Prostate gland (tissue), 2 donors: ENCODE measurements at regions not wholly inside any gene's neighbourhood (a gene's known extent, or its start where the extent isn't known, plus 50 kb on each side); places are given as distances from the start of the nearest gene placed in this dataset.

Source experiments
- CTCF ChIP-seq, 4 experiments: fragments of 200-600 bp in 2 of 4; fragments of 450-650 bp in 2 of 4; sonication (generic) in 2 of 4; IDR thresholded peaks; 1 replicate in 3 of 4; 2 replicates in 1 of 4; pipeline ENCODE4 v1.5.1; 2016 to 2019; ENCODE audit warnings: antibody characterized with exemption in 4 of 4, mild to moderate bottlenecking in 2 of 4, moderate library complexity in 2 of 4
- POLR2A ChIP-seq: fragments of 450-650 bp; IDR thresholded peaks from one replicate; pipeline ENCODE4 v1.6.1; 2016; ENCODE audit warnings: antibody characterized with exemption, mild to moderate bottlenecking

GRCh38 chr18:76179257-76179656 is 315.8 kb downstream of the ZNF516 start:
- TF ChIP-seq CTCF (IDR thresholded peaks at IDR 0.05) (no peak), POLR2A (no peak)
